ENCODE measurements at regions not wholly inside any gene's neighbourhood (a gene's known extent, or its start where the extent isn't known, plus 50 kb on each side); places are given as distances from the start of the nearest gene placed in this dataset.

DNA sequence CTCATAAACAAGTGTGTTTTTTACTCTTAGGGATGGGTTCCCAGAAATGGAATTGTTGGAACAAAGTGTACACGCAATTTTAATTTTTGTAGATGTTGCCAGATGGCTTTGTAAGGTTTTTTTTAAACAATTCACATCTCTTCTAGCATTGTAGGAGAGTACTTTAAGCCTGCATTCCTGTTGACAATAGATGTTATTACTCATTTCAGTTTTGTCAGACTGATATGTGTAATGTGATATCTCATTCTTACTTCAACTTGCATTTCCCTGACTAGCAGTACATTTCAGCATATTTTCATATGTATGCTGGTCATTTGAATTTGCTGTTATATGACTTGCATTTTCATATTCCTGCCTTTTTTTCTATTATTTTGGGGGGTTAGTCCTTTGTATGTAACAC is 186.6 kb upstream of the SLITRK6 start (continued):
- TF ChIP-seq, protein P1, sequence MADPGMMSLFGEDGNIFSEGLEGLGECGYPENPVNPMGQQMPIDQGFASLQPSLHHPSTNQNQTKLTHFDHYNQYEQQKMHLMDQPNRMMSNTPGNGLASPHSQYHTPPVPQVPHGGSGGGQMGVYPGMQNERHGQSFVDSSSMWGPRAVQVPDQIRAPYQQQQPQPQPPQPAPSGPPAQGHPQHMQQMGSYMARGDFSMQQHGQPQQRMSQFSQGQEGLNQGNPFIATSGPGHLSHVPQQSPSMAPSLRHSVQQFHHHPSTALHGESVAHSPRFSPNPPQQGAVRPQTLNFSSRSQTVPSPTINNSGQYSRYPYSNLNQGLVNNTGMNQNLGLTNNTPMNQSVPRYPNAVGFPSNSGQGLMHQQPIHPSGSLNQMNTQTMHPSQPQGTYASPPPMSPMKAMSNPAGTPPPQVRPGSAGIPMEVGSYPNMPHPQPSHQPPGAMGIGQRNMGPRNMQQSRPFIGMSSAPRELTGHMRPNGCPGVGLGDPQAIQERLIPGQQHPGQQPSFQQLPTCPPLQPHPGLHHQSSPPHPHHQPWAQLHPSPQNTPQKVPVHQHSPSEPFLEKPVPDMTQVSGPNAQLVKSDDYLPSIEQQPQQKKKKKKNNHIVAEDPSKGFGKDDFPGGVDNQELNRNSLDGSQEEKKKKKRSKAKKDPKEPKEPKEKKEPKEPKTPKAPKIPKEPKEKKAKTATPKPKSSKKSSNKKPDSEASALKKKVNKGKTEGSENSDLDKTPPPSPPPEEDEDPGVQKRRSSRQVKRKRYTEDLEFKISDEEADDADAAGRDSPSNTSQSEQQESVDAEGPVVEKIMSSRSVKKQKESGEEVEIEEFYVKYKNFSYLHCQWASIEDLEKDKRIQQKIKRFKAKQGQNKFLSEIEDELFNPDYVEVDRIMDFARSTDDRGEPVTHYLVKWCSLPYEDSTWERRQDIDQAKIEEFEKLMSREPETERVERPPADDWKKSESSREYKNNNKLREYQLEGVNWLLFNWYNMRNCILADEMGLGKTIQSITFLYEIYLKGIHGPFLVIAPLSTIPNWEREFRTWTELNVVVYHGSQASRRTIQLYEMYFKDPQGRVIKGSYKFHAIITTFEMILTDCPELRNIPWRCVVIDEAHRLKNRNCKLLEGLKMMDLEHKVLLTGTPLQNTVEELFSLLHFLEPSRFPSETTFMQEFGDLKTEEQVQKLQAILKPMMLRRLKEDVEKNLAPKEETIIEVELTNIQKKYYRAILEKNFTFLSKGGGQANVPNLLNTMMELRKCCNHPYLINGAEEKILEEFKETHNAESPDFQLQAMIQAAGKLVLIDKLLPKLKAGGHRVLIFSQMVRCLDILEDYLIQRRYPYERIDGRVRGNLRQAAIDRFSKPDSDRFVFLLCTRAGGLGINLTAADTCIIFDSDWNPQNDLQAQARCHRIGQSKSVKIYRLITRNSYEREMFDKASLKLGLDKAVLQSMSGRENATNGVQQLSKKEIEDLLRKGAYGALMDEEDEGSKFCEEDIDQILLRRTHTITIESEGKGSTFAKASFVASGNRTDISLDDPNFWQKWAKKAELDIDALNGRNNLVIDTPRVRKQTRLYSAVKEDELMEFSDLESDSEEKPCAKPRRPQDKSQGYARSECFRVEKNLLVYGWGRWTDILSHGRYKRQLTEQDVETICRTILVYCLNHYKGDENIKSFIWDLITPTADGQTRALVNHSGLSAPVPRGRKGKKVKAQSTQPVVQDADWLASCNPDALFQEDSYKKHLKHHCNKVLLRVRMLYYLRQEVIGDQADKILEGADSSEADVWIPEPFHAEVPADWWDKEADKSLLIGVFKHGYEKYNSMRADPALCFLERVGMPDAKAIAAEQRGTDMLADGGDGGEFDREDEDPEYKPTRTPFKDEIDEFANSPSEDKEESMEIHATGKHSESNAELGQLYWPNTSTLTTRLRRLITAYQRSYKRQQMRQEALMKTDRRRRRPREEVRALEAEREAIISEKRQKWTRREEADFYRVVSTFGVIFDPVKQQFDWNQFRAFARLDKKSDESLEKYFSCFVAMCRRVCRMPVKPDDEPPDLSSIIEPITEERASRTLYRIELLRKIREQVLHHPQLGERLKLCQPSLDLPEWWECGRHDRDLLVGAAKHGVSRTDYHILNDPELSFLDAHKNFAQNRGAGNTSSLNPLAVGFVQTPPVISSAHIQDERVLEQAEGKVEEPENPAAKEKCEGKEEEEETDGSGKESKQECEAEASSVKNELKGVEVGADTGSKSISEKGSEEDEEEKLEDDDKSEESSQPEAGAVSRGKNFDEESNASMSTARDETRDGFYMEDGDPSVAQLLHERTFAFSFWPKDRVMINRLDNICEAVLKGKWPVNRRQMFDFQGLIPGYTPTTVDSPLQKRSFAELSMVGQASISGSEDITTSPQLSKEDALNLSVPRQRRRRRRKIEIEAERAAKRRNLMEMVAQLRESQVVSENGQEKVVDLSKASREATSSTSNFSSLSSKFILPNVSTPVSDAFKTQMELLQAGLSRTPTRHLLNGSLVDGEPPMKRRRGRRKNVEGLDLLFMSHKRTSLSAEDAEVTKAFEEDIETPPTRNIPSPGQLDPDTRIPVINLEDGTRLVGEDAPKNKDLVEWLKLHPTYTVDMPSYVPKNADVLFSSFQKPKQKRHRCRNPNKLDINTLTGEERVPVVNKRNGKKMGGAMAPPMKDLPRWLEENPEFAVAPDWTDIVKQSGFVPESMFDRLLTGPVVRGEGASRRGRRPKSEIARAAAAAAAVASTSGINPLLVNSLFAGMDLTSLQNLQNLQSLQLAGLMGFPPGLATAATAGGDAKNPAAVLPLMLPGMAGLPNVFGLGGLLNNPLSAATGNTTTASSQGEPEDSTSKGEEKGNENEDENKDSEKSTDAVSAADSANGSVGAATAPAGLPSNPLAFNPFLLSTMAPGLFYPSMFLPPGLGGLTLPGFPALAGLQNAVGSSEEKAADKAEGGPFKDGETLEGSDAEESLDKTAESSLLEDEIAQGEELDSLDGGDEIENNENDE (IDR thresholded peaks at IDR 0.05; ENCODE audit: insufficient replicate concordance, low read length) = no peak
- no peak for TF ChIP-seq SRF (IDR thresholded peaks at IDR 0.05; ENCODE audit: low read depth, low read length)
- TF ChIP-seq RFX5 (IDR thresholded peaks at IDR 0.05; ENCODE audit: borderline replicate concordance, low read depth, low read length) = no peak
